ENCODE measurements at regions not wholly inside any gene's neighbourhood (a gene's known extent, or its start where the extent isn't known, plus 50 kb on each side); places are given as distances from the start of the nearest gene placed in this dataset.

- no peak overlapping the region for H3K27ac ChIP-seq
- H3K27me3 ChIP-seq, result no peaks in the 10 kb centered on the region
- H3K9me3 ChIP-seq, result no peaks in the 10 kb centered on the region
- 93 to 99% (median 93%) methylated on average over 2 of the region's 2 CpGs for WGBS, 3 donors
- no peaks in the 10 kb centered on the region for H3K4me1 ChIP-seq (ENCODE audit: insufficient read depth)
- no peaks in the 10 kb centered on the region for H3K36me3 ChIP-seq
- no peak overlapping the region for H3K4me3 ChIP-seq
- intact Hi-C loops (cut with DNase I), result no loop called here
- no peak for DNase-seq
- TF ChIP-seq, protein P1, sequence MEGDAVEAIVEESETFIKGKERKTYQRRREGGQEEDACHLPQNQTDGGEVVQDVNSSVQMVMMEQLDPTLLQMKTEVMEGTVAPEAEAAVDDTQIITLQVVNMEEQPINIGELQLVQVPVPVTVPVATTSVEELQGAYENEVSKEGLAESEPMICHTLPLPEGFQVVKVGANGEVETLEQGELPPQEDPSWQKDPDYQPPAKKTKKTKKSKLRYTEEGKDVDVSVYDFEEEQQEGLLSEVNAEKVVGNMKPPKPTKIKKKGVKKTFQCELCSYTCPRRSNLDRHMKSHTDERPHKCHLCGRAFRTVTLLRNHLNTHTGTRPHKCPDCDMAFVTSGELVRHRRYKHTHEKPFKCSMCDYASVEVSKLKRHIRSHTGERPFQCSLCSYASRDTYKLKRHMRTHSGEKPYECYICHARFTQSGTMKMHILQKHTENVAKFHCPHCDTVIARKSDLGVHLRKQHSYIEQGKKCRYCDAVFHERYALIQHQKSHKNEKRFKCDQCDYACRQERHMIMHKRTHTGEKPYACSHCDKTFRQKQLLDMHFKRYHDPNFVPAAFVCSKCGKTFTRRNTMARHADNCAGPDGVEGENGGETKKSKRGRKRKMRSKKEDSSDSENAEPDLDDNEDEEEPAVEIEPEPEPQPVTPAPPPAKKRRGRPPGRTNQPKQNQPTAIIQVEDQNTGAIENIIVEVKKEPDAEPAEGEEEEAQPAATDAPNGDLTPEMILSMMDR (IDR thresholded peaks at IDR 0.05), result no peak
These were observed 133.5 kb downstream of the BTC start for GRCh38 chr4:74660866-74661265.

DNA sequence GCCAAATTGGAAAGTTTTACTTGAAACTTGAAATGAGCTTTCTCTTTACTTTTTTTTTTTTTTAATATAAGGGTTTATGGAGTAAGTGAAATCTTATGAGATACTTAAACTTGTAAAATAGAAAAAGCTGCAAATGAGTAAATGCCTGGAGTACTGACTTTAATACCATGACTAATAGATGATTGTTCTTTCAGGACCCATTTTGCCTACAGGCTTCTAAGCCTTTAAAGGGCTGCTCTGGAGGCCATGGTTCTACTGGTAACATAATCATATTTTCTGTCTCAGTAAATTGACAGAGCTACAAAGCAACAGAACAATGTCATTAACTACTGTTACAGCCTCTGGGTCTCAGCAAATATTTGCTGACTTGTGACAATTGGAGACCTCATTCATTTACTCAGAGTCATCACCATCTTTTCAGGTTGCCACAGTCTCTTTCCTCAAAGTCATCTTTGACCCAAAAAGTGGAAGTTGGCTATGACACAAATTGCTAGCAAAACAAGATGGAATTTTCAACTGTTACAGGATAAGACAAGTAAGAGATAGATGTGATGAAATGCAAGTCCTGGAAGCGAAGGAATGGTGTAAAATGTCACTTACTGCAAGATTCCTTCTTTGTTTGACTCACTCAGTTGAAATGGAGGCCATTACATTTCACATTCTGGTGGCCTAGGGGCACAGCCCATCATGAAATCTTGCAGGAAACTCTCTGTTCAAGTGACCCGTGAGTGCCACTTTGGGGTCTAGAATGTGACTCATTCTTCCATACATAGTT lies 132.7 kb downstream of the BTC start:
- 94 to 95% (median 94%) methylated on average over 2 of the region's 2 CpGs for WGBS, 3 donors
- Histone ChIP-seq H3K9me3 (no peaks in the 10 kb centered on the region), H3K36me3 (no peaks in the 10 kb centered on the region), H3K27me3 (no peaks in the 10 kb centered on the region), H3K4me3 (no peak overlapping the region), H3K27ac (no peak overlapping the region), H3K4me1 (ENCODE audit: insufficient read depth) (no peaks in the 10 kb centered on the region)
- TF ChIP-seq, protein P1 (IDR thresholded peaks at IDR 0.05), result no peak
- TF ChIP-seq EP300 (IDR thresholded peaks at IDR 0.05), result no peak
- TF ChIP-seq POLR2A (IDR thresholded peaks at IDR 0.05), result no peak
- intact Hi-C loops (cut with DNase I), result no loop called here
- no peak for DNase-seq

DNA sequence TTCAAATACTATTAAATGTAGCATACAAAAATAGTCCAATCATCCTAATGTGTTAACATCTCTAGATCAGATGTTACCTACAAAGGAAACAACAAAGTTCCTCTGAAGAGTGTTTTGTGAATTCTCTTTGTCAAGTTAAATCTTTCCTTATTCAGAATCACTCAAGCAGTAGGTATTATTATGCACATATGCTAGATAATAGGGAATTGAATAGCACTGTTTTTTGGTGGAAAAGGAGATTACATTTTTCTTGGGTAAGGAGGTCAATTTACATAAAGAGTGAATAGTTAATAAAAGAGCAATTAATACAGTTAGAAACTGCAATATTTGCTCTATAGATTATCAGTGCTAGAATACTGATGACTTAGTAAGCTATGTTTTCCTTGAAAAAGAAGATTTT lies 130.7 kb downstream of the BTC start:
- no peak overlapping the region for H3K27ac ChIP-seq
- TF ChIP-seq, protein P1 (IDR thresholded peaks at IDR 0.05), result no peak
- no peak for TF ChIP-seq EP300 (IDR thresholded peaks at IDR 0.05)
- TF ChIP-seq POLR2A (IDR thresholded peaks at IDR 0.05), result no peak
- no peak for DNase-seq
- H3K4me1 ChIP-seq (ENCODE audit: insufficient read depth), result no peaks in the 10 kb centered on the region
- H3K36me3 ChIP-seq, result no peaks in the 10 kb centered on the region
- H3K9me3 ChIP-seq, result no peaks in the 10 kb centered on the region
- H3K4me3 ChIP-seq, result no peak overlapping the region
- intact Hi-C loops (cut with DNase I), result no loop called here
- H3K27me3 ChIP-seq, result no peaks in the 10 kb centered on the region

DNA sequence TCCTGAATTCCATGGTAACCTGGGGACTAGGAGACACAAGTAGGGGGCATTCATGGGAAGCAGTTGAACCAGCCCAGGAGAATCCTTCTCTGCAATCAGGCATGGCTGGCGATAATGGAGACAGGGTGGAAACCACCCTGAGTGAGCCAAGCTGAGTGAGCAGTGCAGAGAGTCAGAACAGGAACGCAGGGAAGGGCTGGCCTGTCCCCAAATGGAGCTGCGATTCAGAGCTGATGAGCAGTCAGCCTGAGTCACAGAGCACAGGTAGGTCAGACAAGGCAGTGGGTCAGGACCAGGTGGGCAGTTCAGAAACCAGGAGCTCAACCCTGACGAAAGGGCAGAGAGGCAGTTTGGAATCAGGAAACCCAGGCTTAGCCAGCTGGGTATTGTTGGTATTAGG lies 129.0 kb downstream of the BTC start:
- no peak overlapping the region for H3K4me3 ChIP-seq
- no peaks in the 10 kb centered on the region for H3K27me3 ChIP-seq
- TF ChIP-seq, protein P1 (IDR thresholded peaks at IDR 0.05), result no peak
- TF ChIP-seq POLR2A (IDR thresholded peaks at IDR 0.05) (no peak), EP300 (IDR thresholded peaks at IDR 0.05) (no peak)
- H3K36me3 ChIP-seq, result no peaks in the 10 kb centered on the region
- intact Hi-C loops (cut with DNase I), result no loop called here
- H3K4me1 ChIP-seq (ENCODE audit: insufficient read depth), result no peaks in the 10 kb centered on the region
- no peak for DNase-seq
- no peaks in the 10 kb centered on the region for H3K9me3 ChIP-seq
- no peak overlapping the region for H3K27ac ChIP-seq
- WGBS, 3 donors, result 92 to 96% (median 93%) methylated on average over 4 of the region's 4 CpGs
